Panc1 (cell line): ENCODE measurements at regions not wholly inside any gene's neighbourhood (a gene's known extent, or its start where the extent isn't known, plus 50 kb on each side); places are given as distances from the start of the nearest gene placed in this dataset.

Source experiments
- ATAC-seq: fragments of 200-7000 bp; cut with Tn5 transposase; 2 replicates; pipeline ENCODE4 v1.9.1; 2020; ENCODE audit warnings: mild to moderate bottlenecking, moderate library complexity
- BruUV-seq: library from RNA; stranded (reverse); fragments of 400-500 nt; replicated peaks from 2 replicates; lab custom pipeline; 2021; lab: Mats Ljungman, UMichigan
- CTCF ChIA-PET: fragments of 300-600 bp; sonication (Branson Sonifier 250); formaldehyde crosslinking; loops from one replicate; lab custom pipeline; 2022; ENCODE audit warnings: antibody characterized with exemption; lab: Charles Lee
- POLR2A ChIA-PET: fragments of 300-600 bp; sonication (Branson Sonifier 250); formaldehyde crosslinking; loops from one replicate; lab custom pipeline; 2022; ENCODE audit warnings: antibody characterized with exemption; lab: Charles Lee
- DNase-seq: peaks from one replicate; pipeline ENCODE4 v3.0.0-alpha.2; 2010; ENCODE audit warnings: low read depth, low spot score
- H3K27ac ChIP-seq: 2 replicates; pipeline ENCODE4 v1.5.1; 2011; ENCODE audit warnings: mild to moderate bottlenecking, low read length, inconsistent platforms
- H3K27me3 ChIP-seq: fragments of 200-500 bp; sonication (Bioruptor generic); 2 replicates; pipeline ENCODE4 v1.6.0; 2014; ENCODE audit warnings: low read length, inconsistent platforms; ENCODE audit not compliant: control insufficient read depth, insufficient read depth
- H3K36me3 ChIP-seq: fragments of 200-500 bp; sonication (Bioruptor generic); 2 replicates; pipeline ENCODE4 v1.5.1; 2014; ENCODE audit warnings: inconsistent platforms, mild to moderate bottlenecking, low read length, moderate library complexity; ENCODE audit not compliant: control insufficient read depth, insufficient read depth
- H3K4me1 ChIP-seq: 2 replicates; pipeline ENCODE4 v1.5.1; 2011; ENCODE audit warnings: inconsistent platforms, mild to moderate bottlenecking, low read length, moderate library complexity; ENCODE audit not compliant: control insufficient read depth, insufficient read depth
- H3K4me3 ChIP-seq, 2 experiments: 2 replicates each; pipeline ENCODE4 v1.5.1; 2011 to 2012; ENCODE audit warnings: low read depth in 2 of 2, low read length in 2 of 2, mild to moderate bottlenecking in 2 of 2, inconsistent platforms in 1 of 2, moderate library complexity in 1 of 2
- H3K9me3 ChIP-seq: fragments of 200-500 bp; sonication (Bioruptor generic); 2 replicates; pipeline ENCODE4 v1.5.1; 2014; ENCODE audit warnings: low read depth, mild to moderate bottlenecking, inconsistent platforms, low read length, moderate library complexity; ENCODE audit not compliant: control insufficient read depth, insufficient read depth
- CTCF ChIP-seq: fragments of 450-650 bp; IDR thresholded peaks from 2 replicates; pipeline ENCODE4 v1.5.1; 2017; ENCODE audit warnings: mild to moderate bottlenecking
- POLR2AphosphoS5 ChIP-seq: IDR thresholded peaks from 2 replicates; pipeline ENCODE4 v1.6.1; 2012; ENCODE audit warnings: mild to moderate bottlenecking, low read depth, low read length, moderate library complexity
- REST ChIP-seq, 2 experiments: IDR thresholded peaks; 2 replicates each; pipeline ENCODE4 v1.6.1; 2011 to 2012; ENCODE audit warnings: low read depth in 2 of 2, control low read depth in 1 of 2, low read length in 1 of 2, mild to moderate bottlenecking in 1 of 2, moderate library complexity in 1 of 2; ENCODE audit not compliant: insufficient read depth in 1 of 2
- SIN3A ChIP-seq: IDR thresholded peaks from 2 replicates; pipeline ENCODE4 v1.6.1; 2012; ENCODE audit warnings: low read depth, mild to moderate bottlenecking, low read length, moderate library complexity, borderline replicate concordance; ENCODE audit not compliant: insufficient read depth
- TCF7L2 ChIP-seq: IDR thresholded peaks from 2 replicates; pipeline ENCODE4 v1.6.1; 2011; ENCODE audit warnings: mild to moderate bottlenecking, low read depth, low read length, inconsistent platforms
- in situ Hi-C: cut with HindIII; loops from 2 replicates; pipeline ENCODE4 v1.10.0; 2016; ENCODE audit warnings: low sequenced_read_pairs, low pct_unique_long_range_greater_than_20kb
- intact Hi-C: fragments of 100-400 bp; cut with micrococcal nuclease; formaldehyde crosslinking; loops from one replicate; pipeline ENCODE4 v1.10.0; 2022; ENCODE audit not compliant: unreplicated experiment

DNA sequence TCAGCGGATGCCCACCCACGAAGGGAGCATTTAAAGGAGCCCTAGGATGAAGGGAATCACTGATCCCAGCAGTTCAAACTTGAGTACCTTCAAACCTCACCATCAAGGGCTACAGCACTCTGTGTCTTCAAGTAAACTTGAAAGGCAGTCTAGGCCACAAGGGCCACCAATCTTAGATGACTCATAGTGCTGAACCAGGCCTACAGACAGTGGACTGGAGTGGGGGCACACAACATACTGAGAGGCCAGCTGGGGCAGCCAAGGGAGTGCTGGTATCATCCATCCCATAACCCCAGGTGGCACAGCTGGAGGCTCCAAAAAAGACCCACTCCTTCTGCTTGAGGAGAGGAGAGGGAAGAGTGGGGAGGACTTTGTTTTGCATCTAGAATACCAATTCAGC is 345.4 kb downstream of the DUSP10 start:
- Histone ChIP-seq H3K27ac (no peak overlapping the region), H3K27me3 (no peaks in the 10 kb centered on the region), H3K36me3 (no peaks in the 10 kb centered on the region), H3K4me1 (no peaks in the 10 kb centered on the region), H3K4me3 (no peak overlapping the region), H3K9me3 (no peaks in the 10 kb centered on the region)
- intact Hi-C loops (no loop called here), in situ Hi-C loops (no loop called here)
- no peak for DNase-seq
- POLR2A ChIA-PET, result no interaction called here
- no peak for ATAC-seq
- BruUV-seq, result no TSS peak
- TF ChIP-seq SIN3A (no peak), TCF7L2 (no peak), REST (IDR thresholded peaks at IDR 0.05; ENCODE audit: insufficient read depth in 1 of 2, low read depth in 2 of 2, low read length in 1 of 2) (no peak), POLR2AphosphoS5 (no peak), CTCF (no peak)
- CTCF ChIA-PET, result no interaction called here

DNA sequence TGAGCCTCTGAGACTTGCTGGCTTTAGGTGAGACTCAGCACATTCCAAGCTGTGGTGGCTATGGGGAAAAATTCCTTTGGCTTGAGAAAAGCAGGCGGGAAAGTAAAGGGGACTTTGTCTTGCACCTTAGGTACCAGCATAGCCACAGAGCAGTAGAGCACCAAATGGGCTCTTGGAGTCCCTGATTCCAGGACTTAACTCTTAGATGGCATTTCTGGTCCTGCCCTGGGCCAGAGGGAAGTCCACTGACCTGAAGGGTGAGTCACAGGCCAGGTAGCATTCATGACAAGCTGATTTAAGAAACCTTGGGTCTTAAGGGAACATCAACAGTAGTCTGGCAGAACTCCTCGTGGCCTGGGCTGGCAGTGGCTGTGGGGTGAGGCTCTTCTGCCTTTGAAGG is 344.7 kb downstream of the DUSP10 start:
- H3K9me3 ChIP-seq, result no peaks in the 10 kb centered on the region
- H3K4me1 ChIP-seq, result no peaks in the 10 kb centered on the region
- ATAC-seq (no peak), DNase-seq (no peak)
- no TSS peak for BruUV-seq
- POLR2A ChIA-PET, result no interaction called here
- in situ Hi-C loops, result no loop called here
- no peak overlapping the region for H3K27ac ChIP-seq
- H3K36me3 ChIP-seq, result no peaks in the 10 kb centered on the region
- CTCF ChIA-PET, result no interaction called here
- no peak overlapping the region for H3K4me3 ChIP-seq
- no peaks in the 10 kb centered on the region for H3K27me3 ChIP-seq
- intact Hi-C loops, result no loop called here
- TF ChIP-seq REST (IDR thresholded peaks at IDR 0.05; ENCODE audit: insufficient read depth in 1 of 2, low read depth in 2 of 2, low read length in 1 of 2) (no peak), TCF7L2 (no peak), POLR2AphosphoS5 (no peak), SIN3A (no peak), CTCF (no peak)
